ENCODE measurements at regions not wholly inside any gene's neighbourhood (a gene's known extent, or its start where the extent isn't known, plus 50 kb on each side); places are given as distances from the start of the nearest gene placed in this dataset.
A peak's percentile ranks its signal among the peaks of the same experiment; 100 is the strongest.

GRCh38 chrX:18003876-18004275 lies 142.8 kb upstream of the RAI2 start:
- no peak for TF ChIP-seq CTCF (IDR thresholded peaks at IDR 0.05; ENCODE audit: unreplicated experiment)
- Mint-ChIP-seq H3K9me3 (peaks cover 30% of the 10 kb centered on the region), H3K36me3 (peaks cover 7% of the 10 kb centered on the region), H3K4me1 (peaks cover 13% of the 10 kb centered on the region), H3K27ac (peak overlapping the region; percentile 52), H3K27me3 (ENCODE audit: low read depth) (no peaks in the 10 kb centered on the region), H3K4me3 (no peak overlapping the region)
- DNase-seq (ENCODE audit: low spot score in 2 of 2, unreplicated experiment in 2 of 2) = no peak

GRCh38 chrX:18002791-18003190 lies 141.7 kb upstream of the RAI2 start:
- Mint-ChIP-seq H3K27ac (peak overlapping the region; percentile 67), H3K4me1 (peaks cover 13% of the 10 kb centered on the region), H3K27me3 (ENCODE audit: low read depth) (no peaks in the 10 kb centered on the region), H3K4me3 (no peak overlapping the region), H3K36me3 (peaks cover 7% of the 10 kb centered on the region), H3K9me3 (peaks cover 35% of the 10 kb centered on the region)
- no peak for DNase-seq (ENCODE audit: low spot score in 2 of 2, unreplicated experiment in 2 of 2)
- no peak for TF ChIP-seq CTCF (IDR thresholded peaks at IDR 0.05; ENCODE audit: unreplicated experiment)

- H3K36me3 Mint-ChIP-seq = peaks cover 4% of the 10 kb centered on the region
- TF ChIP-seq CTCF (IDR thresholded peaks at IDR 0.05; ENCODE audit: unreplicated experiment) = no peak
- no peaks in the 10 kb centered on the region for H3K4me1 Mint-ChIP-seq
- DNase-seq (ENCODE audit: low spot score in 2 of 2, unreplicated experiment in 2 of 2) = no peak
- H3K27me3 Mint-ChIP-seq (ENCODE audit: low read depth) = no peaks in the 10 kb centered on the region
- peaks cover 28% of the 10 kb centered on the region for H3K9me3 Mint-ChIP-seq
- H3K27ac Mint-ChIP-seq = no peak overlapping the region
- H3K4me3 Mint-ChIP-seq = no peak overlapping the region
Measured at GRCh38 chrX:17994429-17994828, 133.3 kb upstream of the RAI2 start.

- TF ChIP-seq CTCF (IDR thresholded peaks at IDR 0.05; ENCODE audit: unreplicated experiment) = no peak
- Mint-ChIP-seq H3K4me1 (peaks cover 3% of the 10 kb centered on the region), H3K9me3 (peaks cover 19% of the 10 kb centered on the region), H3K4me3 (no peak overlapping the region), H3K27ac (no peak overlapping the region), H3K36me3 (peaks cover 1% of the 10 kb centered on the region), H3K27me3 (ENCODE audit: low read depth) (no peaks in the 10 kb centered on the region)
- DNase-seq (ENCODE audit: low spot score in 2 of 2, unreplicated experiment in 2 of 2) = no peak
Measured at GRCh38 chrX:17993062-17993461, 132.0 kb upstream of the RAI2 start.

- TF ChIP-seq CTCF (IDR thresholded peaks at IDR 0.05; ENCODE audit: unreplicated experiment) = no peak
- no peak for DNase-seq (ENCODE audit: low spot score in 2 of 2, unreplicated experiment in 2 of 2)
- Mint-ChIP-seq H3K36me3 (peaks cover 1% of the 10 kb centered on the region), H3K27ac (no peak overlapping the region), H3K4me3 (no peak overlapping the region), H3K9me3 (peaks cover 23% of the 10 kb centered on the region), H3K4me1 (peaks cover 7% of the 10 kb centered on the region), H3K27me3 (ENCODE audit: low read depth) (no peaks in the 10 kb centered on the region)
Measured at GRCh38 chrX:17990532-17990931, 129.4 kb upstream of the RAI2 start.

GRCh38 chrX:17987783-17988182 lies 126.7 kb upstream of the RAI2 start:
- H3K9me3 Mint-ChIP-seq = peaks cover 38% of the 10 kb centered on the region
- H3K4me1 Mint-ChIP-seq = peaks cover 7% of the 10 kb centered on the region
- DNase-seq (ENCODE audit: low spot score in 2 of 2, unreplicated experiment in 2 of 2) = no peak
- no peak overlapping the region for H3K27ac Mint-ChIP-seq
- H3K27me3 Mint-ChIP-seq (ENCODE audit: low read depth) = no peaks in the 10 kb centered on the region
- no peak for TF ChIP-seq CTCF (IDR thresholded peaks at IDR 0.05; ENCODE audit: unreplicated experiment)
- peaks cover 3% of the 10 kb centered on the region for H3K36me3 Mint-ChIP-seq
- H3K4me3 Mint-ChIP-seq = no peak overlapping the region
